Parathyroid adenoma (tissue), 2 donors: ENCODE measurements at regions not wholly inside any gene's neighbourhood (a gene's known extent, or its start where the extent isn't known, plus 50 kb on each side); places are given as distances from the start of the nearest gene placed in this dataset.

ENCODE experiments used
- H2AFZ ChIP-seq: fragments of 300-600 bp; sonication (generic); one replicate; pipeline ENCODE4 v1.7.0; 2017; ENCODE audit warnings: antibody characterized with exemption, mild to moderate bottlenecking
- H3K27ac ChIP-seq: fragments of 300-600 bp; sonication (generic); one replicate; pipeline ENCODE4 v1.7.0; 2017
- H3K27me3 ChIP-seq: fragments of 300-600 bp; sonication (generic); one replicate; pipeline ENCODE4 v1.7.0; 2017; ENCODE audit warnings: low read length; ENCODE audit not compliant: control insufficient read depth, insufficient read depth
- H3K36me3 ChIP-seq: fragments of 300-600 bp; sonication (generic); one replicate; pipeline ENCODE4 v1.7.0; 2017; ENCODE audit warnings: low read length; ENCODE audit not compliant: control insufficient read depth, insufficient read depth
- H3K4me1 ChIP-seq: fragments of 300-600 bp; sonication (generic); one replicate; pipeline ENCODE4 v1.7.0; 2017; ENCODE audit warnings: control low read depth
- H3K4me2 ChIP-seq: fragments of 300-600 bp; sonication (generic); one replicate; pipeline ENCODE4 v1.7.0; 2017; ENCODE audit warnings: low read length
- H3K4me3 ChIP-seq: fragments of 300-600 bp; sonication (generic); one replicate; pipeline ENCODE4 v1.7.0; 2017; ENCODE audit warnings: low read depth, low read length
- H3K79me2 ChIP-seq: fragments of 300-600 bp; sonication (generic); one replicate; pipeline ENCODE4 v1.7.0; 2017; ENCODE audit warnings: control low read depth
- H3K9ac ChIP-seq: fragments of 300-600 bp; sonication (generic); one replicate; pipeline ENCODE4 v1.7.0; 2017; ENCODE audit warnings: mild to moderate bottlenecking
- H3K9me3 ChIP-seq: fragments of 300-600 bp; sonication (generic); one replicate; pipeline ENCODE4 v1.7.0; 2017; ENCODE audit warnings: low read length; ENCODE audit not compliant: control insufficient read depth
- CTCF ChIP-seq: fragments of 300-600 bp; sonication (generic); IDR thresholded peaks from one replicate; pipeline ENCODE4 v1.7.0; 2017; ENCODE audit warnings: antibody characterized with exemption, mild to moderate bottlenecking
- donor health status: primary hyperparathyroidism.

GRCh38 chr1:164040754-164041153, 518.2 kb upstream of the PBX1 start:
- Histone ChIP-seq H3K4me3 (no peak overlapping the region), H3K4me2 (no peak overlapping the region), H2AFZ (no peak overlapping the region), H3K9me3 (no peaks in the 10 kb centered on the region), H3K79me2 (no peaks in the 10 kb centered on the region), H3K4me1 (no peaks in the 10 kb centered on the region), H3K36me3 (no peaks in the 10 kb centered on the region), H3K27ac (no peak overlapping the region), H3K27me3 (no peaks in the 10 kb centered on the region), H3K9ac (no peak overlapping the region)
- TF ChIP-seq CTCF = no peak

- Histone ChIP-seq H3K27ac (no peak overlapping the region), H3K4me2 (no peak overlapping the region), H3K4me1 (no peaks in the 10 kb centered on the region), H2AFZ (no peak overlapping the region), H3K27me3 (no peaks in the 10 kb centered on the region), H3K36me3 (no peaks in the 10 kb centered on the region), H3K9me3 (no peaks in the 10 kb centered on the region), H3K79me2 (no peaks in the 10 kb centered on the region), H3K4me3 (no peak overlapping the region), H3K9ac (no peak overlapping the region)
- no peak for TF ChIP-seq CTCF
These were observed 507.2 kb upstream of the PBX1 start for GRCh38 chr1:164051782-164052181.

- Histone ChIP-seq H3K79me2 (no peaks in the 10 kb centered on the region), H3K9ac (no peak overlapping the region), H3K27me3 (no peaks in the 10 kb centered on the region), H3K4me1 (no peaks in the 10 kb centered on the region), H3K27ac (no peak overlapping the region), H2AFZ (no peak overlapping the region), H3K9me3 (no peaks in the 10 kb centered on the region), H3K4me2 (no peak overlapping the region), H3K36me3 (no peaks in the 10 kb centered on the region), H3K4me3 (no peak overlapping the region)
- no peak for TF ChIP-seq CTCF
These were observed 504.7 kb upstream of the PBX1 start for GRCh38 chr1:164054331-164054730.

GRCh38 chr1:164058198-164058597, 500.8 kb upstream of the PBX1 start:
- H3K9me3 ChIP-seq = no peaks in the 10 kb centered on the region
- no peaks in the 10 kb centered on the region for H3K79me2 ChIP-seq
- no peaks in the 10 kb centered on the region for H3K36me3 ChIP-seq
- H3K4me3 ChIP-seq = no peak overlapping the region
- H3K9ac ChIP-seq = no peak overlapping the region
- no peak for TF ChIP-seq CTCF
- no peaks in the 10 kb centered on the region for H3K4me1 ChIP-seq
- H2AFZ ChIP-seq = no peak overlapping the region
- no peak overlapping the region for H3K27ac ChIP-seq
- H3K27me3 ChIP-seq = no peaks in the 10 kb centered on the region
- no peak overlapping the region for H3K4me2 ChIP-seq

- no peaks in the 10 kb centered on the region for H3K27me3 ChIP-seq
- no peaks in the 10 kb centered on the region for H3K9me3 ChIP-seq
- no peak overlapping the region for H2AFZ ChIP-seq
- H3K4me3 ChIP-seq = no peak overlapping the region
- no peaks in the 10 kb centered on the region for H3K4me1 ChIP-seq
- H3K27ac ChIP-seq = no peak overlapping the region
- H3K9ac ChIP-seq = no peak overlapping the region
- H3K36me3 ChIP-seq = no peaks in the 10 kb centered on the region
- H3K4me2 ChIP-seq = no peak overlapping the region
- no peaks in the 10 kb centered on the region for H3K79me2 ChIP-seq
- TF ChIP-seq CTCF = no peak
These were observed 497.5 kb upstream of the PBX1 start for GRCh38 chr1:164061528-164061927.
